Left hindlimb (tissue), 1 donor: ENCODE measurements at regions not wholly inside any gene's neighbourhood (a gene's known extent, or its start where the extent isn't known, plus 50 kb on each side); places are given as distances from the start of the nearest gene placed in this dataset.
"Not testable (repeated sequence)": the region's sequence is repeated elsewhere in the genome, so short reads cannot be mapped to it uniquely, and the experiment has no call there.

ENCODE experiments used
- DNase-seq: peaks from one replicate; pipeline ENCODE4 v3.0.0-alpha.2; 2018

- DNase-seq, result no peak
Observed at GRCh38 chr14:40679256-40679655, 927.4 kb upstream of the LRFN5 start.

GRCh38 chr14:40677206-40677605, 929.5 kb upstream of the LRFN5 start:
- DNase-seq, result not testable (repeated sequence)

DNA sequence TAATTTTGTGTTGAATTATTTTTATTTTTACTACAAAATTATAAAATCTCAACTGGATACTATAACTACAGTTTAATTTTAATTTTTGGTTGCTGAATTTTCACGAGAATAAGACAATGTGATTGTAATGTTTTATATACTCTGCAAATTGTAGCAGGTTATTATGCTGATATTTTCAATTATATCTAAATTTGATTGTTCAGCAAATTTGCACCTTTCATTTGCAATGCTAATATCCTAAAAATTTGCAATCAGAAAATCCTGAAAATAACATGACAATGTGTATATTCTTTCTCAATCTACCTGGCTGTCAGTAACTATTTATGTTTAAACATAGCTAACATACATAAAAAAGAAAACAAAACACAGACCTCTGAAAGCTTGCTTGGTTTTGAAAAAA, 932.2 kb upstream of the LRFN5 start:
- DNase-seq, result no peak

- DNase-seq, result no peak
Observed at GRCh38 chr14:40656311-40656710, 950.4 kb upstream of the LRFN5 start.

DNA sequence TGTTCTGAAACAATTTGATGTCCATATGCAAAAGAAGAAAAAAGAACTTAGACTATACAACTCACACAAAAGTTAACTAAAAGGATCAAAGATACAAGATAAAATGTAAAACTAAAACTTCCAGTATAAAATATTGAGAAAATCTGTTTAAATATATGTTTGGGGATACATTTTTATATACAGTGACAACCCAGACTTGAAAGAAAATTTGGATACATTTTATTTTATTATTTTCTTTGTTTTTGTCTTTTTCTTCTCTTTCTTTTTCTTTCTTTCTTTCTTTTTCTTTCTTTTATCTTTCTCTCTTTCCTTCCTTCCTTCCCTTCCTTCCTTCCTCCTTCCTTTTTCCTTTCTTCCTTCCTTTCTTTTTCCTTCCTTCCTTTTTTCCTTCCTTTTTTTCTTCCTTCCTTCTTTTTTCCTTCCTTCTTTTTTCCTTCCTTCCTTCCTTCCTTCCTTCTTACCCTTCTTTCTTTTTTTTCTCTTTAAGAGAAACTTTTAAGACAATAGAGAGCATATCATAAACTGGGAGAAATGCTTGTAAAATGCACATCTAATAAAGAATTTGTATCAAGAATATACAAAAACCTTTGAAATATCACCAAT, 954.5 kb upstream of the LRFN5 start:
- DNase-seq, result no peak

DNA sequence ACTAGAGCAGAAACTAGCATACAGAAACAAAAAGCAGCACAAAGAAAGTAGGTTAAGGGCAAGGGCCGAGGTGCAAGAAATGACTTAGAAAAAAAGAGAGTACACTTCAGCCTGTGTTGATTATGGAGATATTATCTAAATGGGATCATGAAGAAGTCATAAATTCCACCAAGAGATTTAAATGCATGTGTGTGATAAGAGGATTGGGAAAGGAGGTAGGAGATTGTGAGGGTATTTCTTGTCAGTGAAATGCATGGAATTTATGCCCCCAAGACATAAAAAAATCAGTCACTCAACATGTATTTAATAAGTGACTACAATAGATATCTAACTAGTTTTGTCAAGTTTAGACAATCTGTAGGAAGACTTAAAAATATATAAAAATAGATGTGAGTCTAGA, 976.2 kb upstream of the LRFN5 start:
- DNase-seq, result no peak

- DNase-seq, result not testable (repeated sequence)
Observed at GRCh38 chr14:40629551-40630137, 977.0 kb upstream of the LRFN5 start.

- DNase-seq, result no peak
Observed at GRCh38 chr14:40629144-40629543, 977.5 kb upstream of the LRFN5 start.

GRCh38 chr14:40623643-40624042, 983.0 kb upstream of the LRFN5 start:
- DNase-seq, result no peak

DNA sequence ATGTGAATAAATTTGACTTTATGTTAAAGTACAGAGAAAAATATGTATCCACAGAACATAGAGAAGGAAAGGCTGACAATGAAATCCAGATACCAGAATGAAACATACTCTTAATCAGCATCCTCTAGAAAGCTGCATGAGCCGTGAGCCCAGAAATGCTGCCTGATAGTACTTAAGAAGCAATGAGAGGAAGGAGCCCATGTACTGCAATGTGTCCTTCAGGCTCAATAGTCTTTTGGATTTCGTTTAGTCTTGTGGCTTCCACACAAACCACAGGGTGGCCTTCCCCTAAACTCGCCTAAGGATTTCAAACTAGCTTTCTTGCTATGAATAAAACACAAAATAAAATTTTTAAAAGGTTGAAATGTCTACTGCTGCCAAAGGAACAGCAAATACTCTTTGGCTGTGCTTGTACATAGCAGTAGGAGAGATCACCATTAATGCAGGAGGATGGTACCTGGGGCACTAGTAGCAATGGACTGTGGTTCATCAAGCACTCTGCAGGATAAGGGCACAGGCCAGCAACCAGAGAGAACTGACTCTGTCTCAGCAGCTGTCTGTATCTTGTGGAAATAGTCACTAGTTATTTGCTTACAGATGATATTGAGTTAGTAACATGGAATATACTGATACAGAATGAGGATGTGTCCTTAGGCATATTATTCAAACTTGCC, 988.3 kb upstream of the LRFN5 start:
- DNase-seq, result no peak

DNA sequence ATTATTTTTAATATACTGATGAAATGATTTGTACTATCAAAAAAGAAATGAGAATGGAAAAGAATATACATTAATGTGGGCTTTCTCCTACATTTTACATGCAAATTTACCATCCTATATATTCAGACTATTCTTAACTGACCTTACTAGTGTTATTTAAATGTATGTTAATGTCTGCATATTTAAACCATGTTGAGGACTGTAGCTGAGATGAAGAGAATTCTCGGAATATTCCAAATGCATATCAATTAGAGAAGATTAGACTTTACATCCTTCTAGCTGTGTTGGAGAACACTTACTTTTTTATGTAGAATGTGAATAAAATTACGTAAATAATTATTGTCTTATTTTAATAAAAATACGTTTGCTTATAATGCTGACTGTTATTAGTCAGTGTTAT, 990.1 kb upstream of the LRFN5 start:
- DNase-seq, result no peak

DNA sequence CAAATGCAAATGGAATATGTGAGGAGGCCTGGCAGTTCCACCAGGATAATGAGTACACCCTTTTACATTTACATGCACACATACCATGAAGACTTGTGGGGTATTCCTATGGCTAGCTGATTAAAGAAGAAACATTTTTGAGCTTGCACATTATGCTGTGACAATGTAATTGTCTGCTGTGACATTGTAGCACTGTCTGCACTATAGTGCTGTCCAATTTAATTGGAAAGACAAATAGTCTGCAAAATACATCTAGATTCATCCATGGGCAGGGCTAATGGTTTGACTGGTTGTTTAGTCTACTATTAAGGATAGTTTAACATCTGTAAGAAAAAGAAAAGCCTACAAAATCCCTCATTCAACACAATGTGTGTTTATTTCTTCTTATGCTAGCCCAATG, 1005.6 kb upstream of the LRFN5 start:
- no peak for DNase-seq

DNA sequence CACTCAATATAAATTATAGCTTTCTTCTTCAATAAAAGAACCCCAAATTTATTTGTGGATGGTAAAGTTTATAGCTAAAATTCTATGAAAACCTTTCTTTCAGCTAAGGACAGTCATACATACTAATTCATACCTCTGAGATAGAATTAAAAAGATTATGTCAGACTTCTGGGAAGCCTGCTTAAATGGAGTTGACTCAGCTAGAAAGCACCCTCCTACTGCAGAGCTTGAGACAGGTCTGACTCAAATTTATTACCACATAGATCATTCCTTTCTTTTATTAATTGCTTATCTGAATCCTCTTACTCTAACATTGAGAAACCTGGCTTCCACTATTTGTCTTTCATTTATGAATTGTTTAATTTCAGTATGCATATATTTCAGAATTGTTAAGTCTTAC, 1007.0 kb upstream of the LRFN5 start:
- DNase-seq, result no peak

GRCh38 chr14:40581264-40581663, 1025.4 kb upstream of the LRFN5 start:
- no peak for DNase-seq

DNA sequence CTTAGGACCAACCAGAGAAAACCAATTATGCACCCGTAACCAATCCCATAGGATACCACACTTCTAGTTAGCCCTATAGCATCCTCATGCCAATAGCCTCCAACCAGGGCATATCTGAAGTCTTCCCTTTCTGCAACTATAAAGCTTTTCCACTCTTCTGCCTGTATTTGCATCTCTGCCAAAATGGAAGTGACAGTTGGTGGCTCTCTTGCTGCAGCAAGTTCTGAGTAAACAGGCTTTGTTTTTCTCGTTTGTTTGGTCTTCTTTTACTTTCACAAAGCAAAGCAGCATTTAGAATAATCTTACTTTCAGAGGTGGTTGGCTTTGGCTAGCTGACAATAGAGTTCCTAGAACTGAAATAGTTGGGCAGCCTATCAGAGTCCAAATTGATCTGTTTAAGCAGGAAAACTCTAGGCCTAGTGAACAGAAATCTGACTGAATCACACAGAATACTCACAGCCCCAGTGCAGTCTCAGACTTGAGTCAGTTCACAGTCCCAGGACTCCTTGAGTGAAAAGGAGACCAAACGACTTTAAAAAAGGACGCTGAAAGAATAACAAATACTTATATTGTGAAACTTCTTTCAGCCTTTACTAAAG, 1029.7 kb upstream of the LRFN5 start:
- DNase-seq, result no peak

- DNase-seq, result no peak
Observed at GRCh38 chr14:40574780-40575179, 1031.9 kb upstream of the LRFN5 start.

DNA sequence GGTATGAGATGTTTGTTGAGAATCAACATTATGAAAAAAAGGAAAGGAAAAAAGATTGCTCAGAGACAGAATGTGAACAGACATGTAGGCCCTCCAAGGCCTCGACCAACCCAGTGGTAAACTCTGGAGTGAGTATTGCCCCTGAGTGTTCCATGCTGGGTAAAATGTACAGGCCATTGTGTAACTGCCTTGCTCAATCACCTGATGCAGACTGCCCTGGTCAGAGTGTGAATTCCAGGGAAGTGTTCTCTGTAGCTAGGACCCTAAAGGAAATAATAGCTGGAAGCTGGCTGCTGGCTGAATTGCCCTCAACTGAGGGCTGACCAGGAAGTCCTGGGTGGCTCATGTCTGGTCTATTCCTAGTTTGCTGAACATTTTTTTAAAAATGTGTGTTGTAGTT, 1081.4 kb upstream of the LRFN5 start:
- no peak for DNase-seq

DNA sequence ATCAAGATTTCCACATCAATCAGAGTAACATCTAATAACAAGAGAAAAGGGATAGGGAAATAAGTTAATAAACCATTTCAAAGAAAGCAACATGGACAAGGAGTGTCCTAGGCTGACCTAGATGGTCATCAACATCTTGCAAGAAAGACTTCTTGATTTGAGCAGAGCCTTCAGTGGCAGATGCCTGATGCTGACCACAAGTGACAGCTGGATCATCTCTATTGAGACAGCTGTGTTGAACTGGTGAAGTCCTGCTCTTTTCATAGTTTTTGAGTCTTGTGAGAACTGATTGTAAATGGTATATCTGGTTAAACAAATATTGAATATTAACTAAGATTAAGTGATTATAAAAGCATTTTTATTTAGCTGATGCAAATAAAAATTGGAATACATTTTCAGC, 1083.6 kb upstream of the LRFN5 start:
- no peak for DNase-seq

- no peak for DNase-seq
Observed at GRCh38 chr14:40494483-40494882, 1062.2 kb upstream of the FBXO33 start.

GRCh38 chr14:40487824-40488223, 1055.6 kb upstream of the FBXO33 start:
- no peak for DNase-seq

DNA sequence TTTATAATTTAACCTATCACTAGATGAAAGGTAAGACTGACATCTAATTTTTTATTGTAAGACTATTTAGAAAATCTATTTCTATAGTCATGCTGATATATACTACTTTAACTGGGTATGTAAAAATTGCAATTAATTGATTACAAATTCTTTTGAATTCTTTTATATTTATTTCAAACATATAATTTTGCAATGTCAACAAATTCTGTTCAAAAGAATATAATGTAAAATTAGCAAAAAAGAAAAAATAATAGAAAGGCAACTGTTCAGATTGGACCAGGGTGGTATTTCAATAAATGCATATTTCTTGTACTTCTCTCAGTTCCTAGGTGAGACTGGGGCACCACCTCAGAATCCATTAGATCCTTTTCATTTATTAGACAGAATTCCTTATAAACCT, 1053.5 kb upstream of the FBXO33 start:
- no peak for DNase-seq

DNA sequence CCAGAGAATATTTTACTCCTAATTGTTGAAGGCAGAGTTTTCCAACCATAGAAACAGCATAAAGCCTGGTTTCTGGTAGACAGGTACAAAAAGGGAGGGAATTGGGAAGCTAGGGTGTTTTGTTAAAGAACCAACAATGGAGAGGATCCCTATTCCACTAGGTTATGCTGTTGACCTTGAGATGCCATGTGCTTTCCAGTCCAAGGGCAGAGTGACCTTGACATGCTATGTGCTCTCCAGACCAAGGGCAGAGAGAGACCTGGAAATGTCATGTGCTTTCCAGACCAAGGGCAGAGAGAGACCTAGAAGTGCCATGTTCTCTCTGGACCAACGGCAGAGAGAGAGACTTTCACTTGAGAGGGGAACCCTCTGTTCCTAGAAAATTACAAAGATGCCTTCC, 1043.8 kb upstream of the FBXO33 start:
- no peak for DNase-seq

- no peak for DNase-seq
Observed at GRCh38 chr14:40467969-40468368, 1035.7 kb upstream of the FBXO33 start.

- DNase-seq, result no peak
Observed at GRCh38 chr14:40464531-40464930, 1032.3 kb upstream of the FBXO33 start.
